NT2/D1 (cell line): ENCODE measurements at regions not wholly inside any gene's neighbourhood (a gene's known extent, or its start where the extent isn't known, plus 50 kb on each side); places are given as distances from the start of the nearest gene placed in this dataset.

ENCODE experiments used
- YY1 ChIP-seq: IDR thresholded peaks from 2 replicates; pipeline ENCODE4 v1.6.1; 2011; ENCODE audit not compliant: insufficient read length, insufficient read depth
- ZNF274 ChIP-seq: IDR thresholded peaks from 2 replicates; pipeline ENCODE4 v1.6.1; 2011; ENCODE audit warnings: mild to moderate bottlenecking, low read depth, low read length

DNA sequence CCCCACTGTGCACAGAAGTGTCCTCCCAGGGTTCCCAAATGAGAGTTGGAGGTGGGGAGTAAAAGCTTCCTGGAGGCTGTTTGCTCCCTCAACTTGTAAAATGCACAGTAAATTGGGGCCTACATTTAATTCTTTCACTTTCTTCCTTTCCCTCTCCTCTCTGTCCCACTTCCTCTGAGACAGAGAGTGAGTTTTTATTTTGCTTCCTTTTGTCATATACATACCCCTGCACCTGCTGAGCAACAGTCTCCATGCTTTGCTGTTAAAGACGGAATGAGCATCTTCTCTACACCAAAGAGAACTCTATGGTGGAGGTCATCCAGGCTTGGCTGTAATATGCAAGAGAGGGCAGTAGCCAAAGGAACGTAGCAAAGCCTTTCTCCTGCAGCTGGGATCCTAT is 79.3 kb upstream of the VAV3 start:
- TF ChIP-seq YY1 (no peak), ZNF274 (no peak)
